ENCODE measurements at regions not wholly inside any gene's neighbourhood (a gene's known extent, or its start where the extent isn't known, plus 50 kb on each side); places are given as distances from the start of the nearest gene placed in this dataset.

GRCh38 chr18:46283895-46284295 lies 179.7 kb downstream of the HAUS1 start:
- H3K4me3 ChIP-seq (ENCODE audit: low read depth, low read length, poor library complexity, severe bottlenecking) = no peak overlapping the region
- intact Hi-C loops (cut with micrococcal nuclease; ENCODE audit: unreplicated experiment) = no loop called here
- ChIA-PET CTCF (no interaction called here), POLR2A (ENCODE audit: low non-redundant PET) (no interaction called here)
- BruUV-seq (replicated peaks) = no TSS peak
- H3K36me3 ChIP-seq (ENCODE audit: insufficient read depth, low read length, poor library complexity, severe bottlenecking) = no peaks in the 10 kb centered on the region
- no peaks in the 10 kb centered on the region for H3K27me3 ChIP-seq (replicated peaks; ENCODE audit: insufficient read depth, low read depth, low read length, poor library complexity)
- H3K27ac ChIP-seq (ENCODE audit: low read depth, low read length, poor library complexity, severe bottlenecking) = no peak overlapping the region
- H3K4me1 ChIP-seq (ENCODE audit: insufficient read depth, low read length, poor library complexity, severe bottlenecking) = peaks cover 12% of the 10 kb centered on the region
- TF ChIP-seq CTCF (conservative IDR thresholded peaks at IDR 0.05; ENCODE audit: low read depth, low read length) = no peak
- no peak for TF ChIP-seq EZH2 (IDR thresholded peaks at IDR 0.05; ENCODE audit: borderline replicate concordance, low read depth, low read length, poor library complexity, severe bottlenecking)
- DNase-seq (ENCODE audit: low spot score) = no peak
- no peaks in the 10 kb centered on the region for H3K9me3 ChIP-seq (ENCODE audit: low read depth, low read length, poor library complexity, severe bottlenecking)

GRCh38 chr18:46289463-46289862 lies 185.3 kb downstream of the HAUS1 start:
- POLR2A ChIA-PET (ENCODE audit: low non-redundant PET) = no interaction called here
- H3K9me3 ChIP-seq (ENCODE audit: low read depth, low read length, poor library complexity, severe bottlenecking) = no peaks in the 10 kb centered on the region
- BruUV-seq (replicated peaks) = no TSS peak
- H3K4me3 ChIP-seq (ENCODE audit: low read depth, low read length, poor library complexity, severe bottlenecking) = no peak overlapping the region
- H3K4me1 ChIP-seq (ENCODE audit: insufficient read depth, low read length, poor library complexity, severe bottlenecking) = peaks cover 10% of the 10 kb centered on the region
- no peak for DNase-seq (ENCODE audit: low spot score)
- TF ChIP-seq CTCF (conservative IDR thresholded peaks at IDR 0.05; ENCODE audit: low read depth, low read length) = no peak
- no peak for TF ChIP-seq EZH2 (IDR thresholded peaks at IDR 0.05; ENCODE audit: borderline replicate concordance, low read depth, low read length, poor library complexity, severe bottlenecking)
- no peaks in the 10 kb centered on the region for H3K36me3 ChIP-seq (ENCODE audit: insufficient read depth, low read length, poor library complexity, severe bottlenecking)
- H3K27me3 ChIP-seq (replicated peaks; ENCODE audit: insufficient read depth, low read depth, low read length, poor library complexity) = no peaks in the 10 kb centered on the region
- intact Hi-C loops (cut with micrococcal nuclease; ENCODE audit: unreplicated experiment) = no loop called here
- CTCF ChIA-PET = interaction anchor here (1.1 to 1.6 kb wide), 2 partner anchors 116 to 334 kb away, joined by 3 to 4 read pairs; a partner anchor contains a TSS
- H3K27ac ChIP-seq (ENCODE audit: low read depth, low read length, poor library complexity, severe bottlenecking) = no peak overlapping the region

GRCh38 chr18:46289931-46290330 lies 185.7 kb downstream of the HAUS1 start:
- intact Hi-C loops (cut with micrococcal nuclease; ENCODE audit: unreplicated experiment) = no loop called here
- no TSS peak for BruUV-seq (replicated peaks)
- Histone ChIP-seq H3K36me3 (ENCODE audit: insufficient read depth, low read length, poor library complexity, severe bottlenecking) (no peaks in the 10 kb centered on the region), H3K9me3 (ENCODE audit: low read depth, low read length, poor library complexity, severe bottlenecking) (no peaks in the 10 kb centered on the region), H3K27ac (ENCODE audit: low read depth, low read length, poor library complexity, severe bottlenecking) (no peak overlapping the region), H3K4me1 (ENCODE audit: insufficient read depth, low read length, poor library complexity, severe bottlenecking) (peaks cover 15% of the 10 kb centered on the region), H3K27me3 (replicated peaks; ENCODE audit: insufficient read depth, low read depth, low read length, poor library complexity) (no peaks in the 10 kb centered on the region), H3K4me3 (ENCODE audit: low read depth, low read length, poor library complexity, severe bottlenecking) (no peak overlapping the region)
- POLR2A ChIA-PET (ENCODE audit: low non-redundant PET) = no interaction called here
- no peak for DNase-seq (ENCODE audit: low spot score)
- no peak for TF ChIP-seq CTCF (conservative IDR thresholded peaks at IDR 0.05; ENCODE audit: low read depth, low read length)
- no peak for TF ChIP-seq EZH2 (IDR thresholded peaks at IDR 0.05; ENCODE audit: borderline replicate concordance, low read depth, low read length, poor library complexity, severe bottlenecking)
- CTCF ChIA-PET = interaction anchor here (1.1 to 1.6 kb wide), 2 partner anchors 117 to 333 kb away, joined by 3 to 4 read pairs; a partner anchor contains a TSS

All from A673 (cell line).